Right atrium auricular region (tissue), 2 donors: ENCODE measurements at regions not wholly inside any gene's neighbourhood (a gene's known extent, or its start where the extent isn't known, plus 50 kb on each side); places are given as distances from the start of the nearest gene placed in this dataset.
"Not testable (repeated sequence)": the region's sequence is repeated elsewhere in the genome, so short reads cannot be mapped to it uniquely, and the experiment has no call there.

Source experiments
- DNase-seq: peaks from one replicate; pipeline ENCODE4 v3.0.0-alpha.2; 2019; ENCODE audit warnings: low spot score
- H3K27ac ChIP-seq, 2 donors: fragments of 200-600 bp; sonication (generic); 1 replicate in 1 of 2; 2 replicates in 1 of 2; pipeline ENCODE4 v1.5.1; 2016 to 2019
- H3K27me3 ChIP-seq, 2 donors: fragments of 200-600 bp; sonication (generic); one replicate each; pipeline versions ENCODE4 v1.5.1 to v1.6.0; 2017 to 2019
- H3K36me3 ChIP-seq: fragments of 200-600 bp; sonication (generic); one replicate; pipeline ENCODE4 v1.5.1; 2016
- H3K4me1 ChIP-seq, 2 donors: fragments of 200-600 bp; sonication (generic); one replicate each; pipeline versions ENCODE4 v1.5.1 to v1.6.0; 2017 to 2019
- H3K4me3 ChIP-seq, 2 donors: fragments of 200-600 bp; sonication (generic); 1 replicate in 1 of 2; 2 replicates in 1 of 2; pipeline ENCODE4 v1.5.1; 2017 to 2019; ENCODE audit warnings: mild to moderate bottlenecking in 1 of 2, moderate library complexity in 1 of 2
- H3K9me3 ChIP-seq, 2 donors: fragments of 200-600 bp; sonication (generic); one replicate each; pipeline ENCODE4 v1.5.1; 2019
- CTCF ChIP-seq, 2 donors: fragments of 200-600 bp; sonication (generic); IDR thresholded peaks; one replicate each; pipeline ENCODE4 v1.5.1; 2019; ENCODE audit warnings: antibody characterized with exemption in 2 of 2

GRCh38 chr17:69677130-69677529 is 262.6 kb downstream of the MAP2K6 start:
- H3K27me3 ChIP-seq = no peaks in the 10 kb centered on the region
- H3K27ac ChIP-seq = no peak overlapping the region
- H3K36me3 ChIP-seq = no peaks in the 10 kb centered on the region
- no peaks in the 10 kb centered on the region for H3K9me3 ChIP-seq
- no peak overlapping the region for H3K4me3 ChIP-seq
- no peak for DNase-seq
- TF ChIP-seq CTCF (IDR thresholded peaks at IDR 0.05) = no peak
- no peaks in the 10 kb centered on the region for H3K4me1 ChIP-seq

- no peaks in the 10 kb centered on the region for H3K36me3 ChIP-seq
- no peaks in the 10 kb centered on the region for H3K9me3 ChIP-seq
- no peak overlapping the region for H3K27ac ChIP-seq
- no peaks in the 10 kb centered on the region for H3K4me1 ChIP-seq
- no peak overlapping the region for H3K4me3 ChIP-seq
- no peaks in the 10 kb centered on the region for H3K27me3 ChIP-seq
- no peak for TF ChIP-seq CTCF (IDR thresholded peaks at IDR 0.05)
- DNase-seq = no peak
Measured at GRCh38 chr17:69678206-69678605, 263.7 kb downstream of the MAP2K6 start.

GRCh38 chr17:69679829-69680228 is 265.3 kb downstream of the MAP2K6 start:
- DNase-seq = no peak
- no peak overlapping the region for H3K4me3 ChIP-seq
- H3K27me3 ChIP-seq = no peaks in the 10 kb centered on the region
- no peaks in the 10 kb centered on the region for H3K36me3 ChIP-seq
- H3K4me1 ChIP-seq = no peaks in the 10 kb centered on the region
- H3K27ac ChIP-seq = no peak overlapping the region
- no peak for TF ChIP-seq CTCF (IDR thresholded peaks at IDR 0.05)
- H3K9me3 ChIP-seq = no peaks in the 10 kb centered on the region

- Histone ChIP-seq H3K27ac (no peak overlapping the region), H3K4me3 (no peak overlapping the region), H3K36me3 (no peaks in the 10 kb centered on the region), H3K9me3 (peaks cover 0 to 9% of the 10 kb centered on the region in 2 donors), H3K4me1 (no peaks in the 10 kb centered on the region), H3K27me3 (no peaks in the 10 kb centered on the region)
- DNase-seq = no peak
- TF ChIP-seq CTCF (IDR thresholded peaks at IDR 0.05) = no peak
Measured at GRCh38 chr17:69684251-69684650, 269.8 kb downstream of the MAP2K6 start.

GRCh38 chr17:69685150-69685549 is 270.7 kb downstream of the MAP2K6 start:
- H3K36me3 ChIP-seq, H3K4me3 ChIP-seq, H3K27ac ChIP-seq, DNase-seq, H3K27me3 ChIP-seq, H3K4me1 ChIP-seq: not testable (repeated sequence)
- H3K9me3 ChIP-seq = peaks cover 0 to 14% of the 10 kb centered on the region in 2 donors

- no peaks in the 10 kb centered on the region for H3K4me1 ChIP-seq
- H3K9me3 ChIP-seq = peaks cover 0 to 14% of the 10 kb centered on the region in 2 donors
- no peak overlapping the region for H3K27ac ChIP-seq
- no peak for TF ChIP-seq CTCF (IDR thresholded peaks at IDR 0.05)
- no peak overlapping the region for H3K4me3 ChIP-seq
- H3K27me3 ChIP-seq = no peaks in the 10 kb centered on the region
- DNase-seq = no peak
- H3K36me3 ChIP-seq = no peaks in the 10 kb centered on the region
Measured at GRCh38 chr17:69690531-69690930, 276.0 kb downstream of the MAP2K6 start.
